IMR-90 (cell line): ENCODE measurements at regions not wholly inside any gene's neighbourhood (a gene's known extent, or its start where the extent isn't known, plus 50 kb on each side); places are given as distances from the start of the nearest gene placed in this dataset.

ENCODE experiments used
- ATAC-seq: fragments of 200-7000 bp; cut with Tn5 transposase; 2 replicates; pipeline ENCODE4 v1.9.1; 2020; ENCODE audit warnings: low read depth, mild to moderate bottlenecking, moderate library complexity
- BruUV-seq: library from RNA; stranded (reverse); fragments of 400-500 nt; replicated peaks from 2 replicates; lab custom pipeline; 2021; lab: Mats Ljungman, UMichigan
- CTCF ChIA-PET: fragments of 300-600 bp; formaldehyde crosslinking; extraction: SDS; loops from one replicate; lab custom pipeline; 2021; ENCODE audit warnings: antibody characterized with exemption; lab: Yijun Ruan, JAX
- POLR2A ChIA-PET: fragments of 300-600 bp; sonication (Branson Sonifier 250); formaldehyde crosslinking; loops from one replicate; lab custom pipeline; 2022; ENCODE audit warnings: antibody characterized with exemption; ENCODE audit not compliant: unreplicated experiment; lab: Charles Lee
- DNase-seq: peaks from one replicate; pipeline ENCODE4 v3.0.0; 2013
- H2AFZ ChIP-seq: replicated peaks from 2 replicates; pipeline ENCODE3; 2013; ENCODE audit warnings: low read length, mild to moderate bottlenecking; ENCODE audit not compliant: poor library complexity
- H2AK5ac ChIP-seq: 2 replicates; pipeline ENCODE4 v1.6.1; 2013; ENCODE audit warnings: low read depth, low read length, inconsistent platforms
- H2AK9ac ChIP-seq: replicated peaks from 2 replicates; pipeline ENCODE3; 2013; ENCODE audit warnings: mild to moderate bottlenecking, low read depth, low read length, moderate library complexity; ENCODE audit not compliant: poor library complexity
- H2BK120ac ChIP-seq: 2 replicates; pipeline ENCODE4 v1.6.1; 2013; ENCODE audit warnings: low read depth, low read length, inconsistent platforms
- H2BK15ac ChIP-seq: 3 replicates; pipeline ENCODE4 v1.6.1; 2013; ENCODE audit warnings: low read depth, low read length, inconsistent platforms
- H2BK20ac ChIP-seq: 2 replicates; pipeline ENCODE4 v1.6.1; 2013; ENCODE audit warnings: low read depth, mild to moderate bottlenecking, inconsistent platforms, low read length, moderate library complexity
- H2BK5ac ChIP-seq: 2 replicates; pipeline ENCODE4 v1.6.1; 2013; ENCODE audit warnings: mild to moderate bottlenecking, low read depth, low read length, inconsistent platforms; ENCODE audit not compliant: poor library complexity, severe bottlenecking
- H3K14ac ChIP-seq: replicated peaks from 2 replicates; pipeline ENCODE4 v1.6.1; 2013; ENCODE audit warnings: low read depth, low read length, inconsistent platforms
- H3K18ac ChIP-seq: 2 replicates; pipeline ENCODE4 v1.6.1; 2013; ENCODE audit warnings: low read depth, low read length, control low read depth
- H3K23ac ChIP-seq: 2 replicates; pipeline ENCODE4 v1.6.1; 2013; ENCODE audit warnings: low read depth, low read length, inconsistent platforms
- H3K27ac ChIP-seq: 2 replicates; pipeline ENCODE4 v1.5.1; 2013; ENCODE audit warnings: mild to moderate bottlenecking, control low read depth, low read length; ENCODE audit not compliant: insufficient read depth
- H3K27me3 ChIP-seq: 2 replicates; pipeline ENCODE4 v1.6.1; 2013; ENCODE audit warnings: low read length; ENCODE audit not compliant: control insufficient read depth, insufficient read depth
- H3K36me3 ChIP-seq: 2 replicates; pipeline ENCODE4 v1.6.1; 2013; ENCODE audit warnings: low read length, mixed read lengths; ENCODE audit not compliant: control insufficient read depth, insufficient read depth
- H3K4ac ChIP-seq: 2 replicates; pipeline ENCODE4 v1.6.1; 2013; ENCODE audit warnings: low read depth, low read length, inconsistent platforms
- H3K4me1 ChIP-seq: 2 replicates; pipeline ENCODE4 v1.6.1; 2013; ENCODE audit warnings: low read length, mixed read lengths; ENCODE audit not compliant: control insufficient read depth, insufficient read depth
- H3K4me2 ChIP-seq: 2 replicates; pipeline ENCODE4 v1.6.1; 2013; ENCODE audit warnings: low read depth, mild to moderate bottlenecking, control low read depth, low read length, moderate library complexity
- H3K4me3 ChIP-seq: 2 replicates; pipeline ENCODE4 v1.5.1; 2013; ENCODE audit warnings: low read depth, mild to moderate bottlenecking, control low read depth, low read length, moderate library complexity; ENCODE audit not compliant: insufficient read depth
- H3K56ac ChIP-seq: 2 replicates; pipeline ENCODE4 v1.6.1; 2013; ENCODE audit warnings: low read length, inconsistent platforms; ENCODE audit not compliant: insufficient read depth; ENCODE audit errors: extremely low read depth
- H3K79me1 ChIP-seq, 2 experiments: 2 replicates each; pipeline ENCODE4 v1.6.1; 2013; ENCODE audit warnings: low read length in 2 of 2, inconsistent platforms in 1 of 2, low read depth in 1 of 2
- H3K9ac ChIP-seq: 2 replicates; pipeline ENCODE4 v1.6.1; 2013; ENCODE audit warnings: low read depth, low read length, control low read depth
- H3K9me1 ChIP-seq: 2 replicates; pipeline ENCODE4 v1.6.1; 2013; ENCODE audit warnings: low read length, inconsistent platforms; ENCODE audit not compliant: insufficient read depth
- H3K9me3 ChIP-seq: 2 replicates; pipeline ENCODE4 v1.6.1; 2013; ENCODE audit warnings: low read length; ENCODE audit not compliant: control insufficient read depth, insufficient read depth
- H4K20me1 ChIP-seq: 2 replicates; pipeline ENCODE4 v1.6.1; 2013; ENCODE audit warnings: low read length, inconsistent platforms; ENCODE audit not compliant: insufficient read depth
- H4K5ac ChIP-seq: 2 replicates; pipeline ENCODE4 v1.6.1; 2013; ENCODE audit warnings: mild to moderate bottlenecking, low read depth, low read length, control low read depth
- H4K8ac ChIP-seq, 2 experiments: 2 replicates each; pipeline ENCODE4 v1.6.1; 2013; ENCODE audit warnings: low read depth in 2 of 2, low read length in 2 of 2, control low read depth in 1 of 2, inconsistent platforms in 1 of 2
- H4K91ac ChIP-seq: 2 replicates; pipeline ENCODE4 v1.6.1; 2013; ENCODE audit warnings: low read depth, low read length, inconsistent platforms; ENCODE audit not compliant: insufficient read depth
- BHLHE40 ChIP-seq: fragments of 150-350 bp; IDR thresholded peaks from 2 replicates; pipeline ENCODE4 v1.6.1; 2016; ENCODE audit warnings: mild to moderate bottlenecking, low read depth, low read length
- CHD1 ChIP-seq: IDR thresholded peaks from 2 replicates; pipeline ENCODE4 v1.6.1; 2012; ENCODE audit warnings: low read depth, low read length, improper control_type of control experiment
- FOS ChIP-seq: fragments of 150-350 bp; IDR thresholded peaks from 2 replicates; pipeline ENCODE4 v1.6.1; 2016; ENCODE audit warnings: low read depth, low read length
- MXI1 ChIP-seq: IDR thresholded peaks from 2 replicates; pipeline ENCODE4 v1.6.1; 2012; ENCODE audit warnings: low read depth, mild to moderate bottlenecking, low read length, moderate library complexity, borderline replicate concordance
- NFE2L2 ChIP-seq: fragments of 150-350 bp; IDR thresholded peaks from 2 replicates; pipeline ENCODE4 v1.6.1; 2016; ENCODE audit warnings: low read depth, mild to moderate bottlenecking, low read length
- POLR2A ChIP-seq: IDR thresholded peaks from 2 replicates; pipeline ENCODE4 v1.6.1; 2012; ENCODE audit warnings: mild to moderate bottlenecking, low read depth, low read length
- RCOR1 ChIP-seq: IDR thresholded peaks from 2 replicates; pipeline ENCODE4 v1.6.1; 2012; ENCODE audit warnings: mild to moderate bottlenecking, low read length, improper control_type of control experiment; ENCODE audit not compliant: insufficient replicate concordance
- RFX5 ChIP-seq: IDR thresholded peaks from 2 replicates; pipeline ENCODE4 v1.8.0; 2012; ENCODE audit warnings: low read depth, mild to moderate bottlenecking, low read length, moderate library complexity
- SMC3 ChIP-seq: fragments of 150-350 bp; IDR thresholded peaks from 2 replicates; pipeline ENCODE4 v1.6.1; 2016; ENCODE audit warnings: low read depth, mild to moderate bottlenecking, antibody characterized with exemption, low read length, moderate library complexity
- WGBS, 2 experiments: methylation state at CpG; one replicate each; pipeline versions ENCODE4 v1.1.5 to v1.1.7; 2013; ENCODE audit warnings: missing lambda C conversion rate in 2 of 2; ENCODE audit not compliant: insufficient read length in 1 of 2; ENCODE audit errors: extremely low coverage in 2 of 2; 5-methylcytosine and 5-hydroxymethylcytosine counted together
- dilution Hi-C: fragments of 300-500 bp; cut with HindIII; formaldehyde crosslinking; loops from one replicate; pipeline ENCODE4 v1.14.3; 2018; ENCODE audit warnings: low sequenced_read_pairs; ENCODE audit not compliant: unreplicated experiment
- in situ Hi-C: fragments of 300-500 bp; cut with MboI; formaldehyde crosslinking; loops from 3 replicates; pipeline ENCODE4 v1.14.3; 2019; ENCODE audit warnings: low sequenced_read_pairs, inconsistent platforms, mixed read lengths
- intact Hi-C: fragments of 100-400 bp; cut with micrococcal nuclease; formaldehyde crosslinking; loops from 2 replicates; pipeline ENCODE4 v1.10.0; 2022
- TF ChIP-seq, protein P1 (sequence below): fragments of 150-350 bp; IDR thresholded peaks from 2 replicates; pipeline ENCODE4 v1.6.1; 2016; ENCODE audit warnings: low read depth, mild to moderate bottlenecking, low read length, moderate library complexity, borderline replicate concordance
- TF ChIP-seq, protein P2 (sequence below): fragments of 150-350 bp; IDR thresholded peaks from 2 replicates; pipeline ENCODE4 v1.6.1; 2017; ENCODE audit warnings: mild to moderate bottlenecking, antibody characterized with exemption, low read length, low read depth
- TF ChIP-seq, protein P3 (sequence below): conservative IDR thresholded peaks from 2 replicates; pipeline ENCODE4 v1.5.1; 2012; ENCODE audit warnings: mild to moderate bottlenecking, low read depth, low read length, improper control_type of control experiment

DNA sequence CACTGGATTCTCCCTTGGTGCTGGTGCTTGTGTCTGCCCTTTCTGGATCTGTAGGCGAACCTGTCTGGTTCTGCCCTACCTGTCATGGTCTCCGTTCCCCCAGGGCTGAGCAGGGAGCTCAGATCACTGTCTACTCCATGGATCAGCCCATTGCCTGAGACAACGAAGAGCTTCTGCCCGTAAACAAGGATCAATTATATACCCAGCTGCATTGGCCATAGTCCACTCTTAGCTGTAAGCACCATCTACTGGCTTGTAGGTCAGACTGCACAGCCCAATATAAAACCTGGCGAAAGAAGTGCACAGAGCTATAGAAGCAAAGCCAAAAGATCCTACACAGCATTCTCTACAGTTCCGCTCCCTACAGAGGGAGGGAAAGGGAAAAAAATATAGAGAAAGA lies 181.5 kb upstream of the RPS23 start:
- ATAC-seq (no peak), DNase-seq (no peak)
- H2AFZ ChIP-seq, result no peak overlapping the region
- H3K9ac ChIP-seq, result no peak overlapping the region
- in situ Hi-C loops (no loop called here), intact Hi-C loops (no loop called here), dilution Hi-C loops (no loop called here)
- H3K27me3 ChIP-seq, result no peaks in the 10 kb centered on the region
- no peak overlapping the region for H3K4ac ChIP-seq
- H4K91ac ChIP-seq, result no peak overlapping the region
- no peak overlapping the region for H2AK5ac ChIP-seq
- no peaks in the 10 kb centered on the region for H3K79me1 ChIP-seq
- H3K14ac ChIP-seq, result no peak overlapping the region
- no peak overlapping the region for H3K56ac ChIP-seq
- ChIA-PET CTCF (no interaction called here), POLR2A (no interaction called here)
- H3K23ac ChIP-seq, result no peak overlapping the region
- H3K9me1 ChIP-seq, result no peaks in the 10 kb centered on the region
- no peaks in the 10 kb centered on the region for H3K36me3 ChIP-seq
- no peak overlapping the region for H2AK9ac ChIP-seq
- no peak overlapping the region for H4K5ac ChIP-seq
- no peak overlapping the region for H2BK20ac ChIP-seq
- no peak overlapping the region for H2BK5ac ChIP-seq
- H3K9me3 ChIP-seq, result peaks cover 2% of the 10 kb centered on the region; the same call in 1 of the 2 replicates
- 45% methylated on average over 2 of the region's 6 CpGs; no CpG with 5 or more reads in 1 of the 2 experiments for WGBS, 2 experiments
- TF ChIP-seq NFE2L2, result no peak
- no peak for TF ChIP-seq BHLHE40
- TF ChIP-seq SMC3, result no peak
- TF ChIP-seq, protein P1, sequence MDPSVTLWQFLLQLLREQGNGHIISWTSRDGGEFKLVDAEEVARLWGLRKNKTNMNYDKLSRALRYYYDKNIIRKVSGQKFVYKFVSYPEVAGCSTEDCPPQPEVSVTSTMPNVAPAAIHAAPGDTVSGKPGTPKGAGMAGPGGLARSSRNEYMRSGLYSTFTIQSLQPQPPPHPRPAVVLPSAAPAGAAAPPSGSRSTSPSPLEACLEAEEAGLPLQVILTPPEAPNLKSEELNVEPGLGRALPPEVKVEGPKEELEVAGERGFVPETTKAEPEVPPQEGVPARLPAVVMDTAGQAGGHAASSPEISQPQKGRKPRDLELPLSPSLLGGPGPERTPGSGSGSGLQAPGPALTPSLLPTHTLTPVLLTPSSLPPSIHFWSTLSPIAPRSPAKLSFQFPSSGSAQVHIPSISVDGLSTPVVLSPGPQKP, result no peak
- TF ChIP-seq, protein P2, sequence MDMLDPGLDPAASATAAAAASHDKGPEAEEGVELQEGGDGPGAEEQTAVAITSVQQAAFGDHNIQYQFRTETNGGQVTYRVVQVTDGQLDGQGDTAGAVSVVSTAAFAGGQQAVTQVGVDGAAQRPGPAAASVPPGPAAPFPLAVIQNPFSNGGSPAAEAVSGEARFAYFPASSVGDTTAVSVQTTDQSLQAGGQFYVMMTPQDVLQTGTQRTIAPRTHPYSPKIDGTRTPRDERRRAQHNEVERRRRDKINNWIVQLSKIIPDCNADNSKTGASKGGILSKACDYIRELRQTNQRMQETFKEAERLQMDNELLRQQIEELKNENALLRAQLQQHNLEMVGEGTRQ, result no peak
- TF ChIP-seq, protein P3, sequence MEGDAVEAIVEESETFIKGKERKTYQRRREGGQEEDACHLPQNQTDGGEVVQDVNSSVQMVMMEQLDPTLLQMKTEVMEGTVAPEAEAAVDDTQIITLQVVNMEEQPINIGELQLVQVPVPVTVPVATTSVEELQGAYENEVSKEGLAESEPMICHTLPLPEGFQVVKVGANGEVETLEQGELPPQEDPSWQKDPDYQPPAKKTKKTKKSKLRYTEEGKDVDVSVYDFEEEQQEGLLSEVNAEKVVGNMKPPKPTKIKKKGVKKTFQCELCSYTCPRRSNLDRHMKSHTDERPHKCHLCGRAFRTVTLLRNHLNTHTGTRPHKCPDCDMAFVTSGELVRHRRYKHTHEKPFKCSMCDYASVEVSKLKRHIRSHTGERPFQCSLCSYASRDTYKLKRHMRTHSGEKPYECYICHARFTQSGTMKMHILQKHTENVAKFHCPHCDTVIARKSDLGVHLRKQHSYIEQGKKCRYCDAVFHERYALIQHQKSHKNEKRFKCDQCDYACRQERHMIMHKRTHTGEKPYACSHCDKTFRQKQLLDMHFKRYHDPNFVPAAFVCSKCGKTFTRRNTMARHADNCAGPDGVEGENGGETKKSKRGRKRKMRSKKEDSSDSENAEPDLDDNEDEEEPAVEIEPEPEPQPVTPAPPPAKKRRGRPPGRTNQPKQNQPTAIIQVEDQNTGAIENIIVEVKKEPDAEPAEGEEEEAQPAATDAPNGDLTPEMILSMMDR, result no peak
- no peak for TF ChIP-seq RCOR1
- no peak for TF ChIP-seq FOS
- no peak for TF ChIP-seq POLR2A
- TF ChIP-seq CHD1, result no peak
- TF ChIP-seq MXI1, result no peak
- no peak for TF ChIP-seq RFX5
- H2BK15ac ChIP-seq, result no peak overlapping the region
- H4K8ac ChIP-seq, result no peak overlapping the region
- H4K20me1 ChIP-seq, result no peaks in the 10 kb centered on the region
- no peak overlapping the region for H3K18ac ChIP-seq
- no TSS peak for BruUV-seq
- H3K27ac ChIP-seq, result no peak overlapping the region
- H3K4me2 ChIP-seq, result no peak overlapping the region
- H3K4me1 ChIP-seq, result no peaks in the 10 kb centered on the region
- H2BK120ac ChIP-seq, result no peak overlapping the region
- no peak overlapping the region for H3K4me3 ChIP-seq
